Smooth muscle cell (in vitro differentiated cells): ENCODE measurements at regions not wholly inside any gene's neighbourhood (a gene's known extent, or its start where the extent isn't known, plus 50 kb on each side); places are given as distances from the start of the nearest gene placed in this dataset.

Experiments
- DNase-seq: peaks from one replicate; lab custom pipeline; 2025; ENCODE audit not compliant: unreplicated experiment; lab: John Stamatoyannopoulos, UW
- H2AFZ ChIP-seq: fragments of 200-600 bp; sonication (generic); 2 replicates; pipeline ENCODE4 v1.6.0; 2016; ENCODE audit warnings: antibody characterized with exemption, low read depth, mild to moderate bottlenecking
- H3F3A ChIP-seq: fragments of 200-600 bp; sonication (generic); 2 replicates; pipeline ENCODE4 v1.6.0; 2017; ENCODE audit warnings: antibody characterized with exemption, low read depth
- H3K27ac ChIP-seq: fragments of 200-600 bp; sonication (generic); 2 replicates; pipeline ENCODE4 v1.5.1; 2016; ENCODE audit warnings: low read depth, mild to moderate bottlenecking
- H3K27me3 ChIP-seq: fragments of 200-600 bp; sonication (generic); 2 replicates; pipeline ENCODE4 v1.6.1; 2016; ENCODE audit warnings: low read depth, mild to moderate bottlenecking
- H3K36me3 ChIP-seq: fragments of 200-600 bp; sonication (generic); 2 replicates; pipeline ENCODE4 v1.5.1; 2016; ENCODE audit warnings: low read depth
- H3K4me1 ChIP-seq: fragments of 200-600 bp; sonication (generic); 2 replicates; pipeline ENCODE4 v1.5.1; 2016; ENCODE audit warnings: low read depth
- H3K4me2 ChIP-seq: fragments of 200-600 bp; sonication (generic); 2 replicates; pipeline ENCODE4 v1.6.0; 2016; ENCODE audit warnings: mild to moderate bottlenecking
- H3K4me3 ChIP-seq: fragments of 200-600 bp; sonication (generic); 2 replicates; pipeline ENCODE4 v1.5.1; 2016; ENCODE audit warnings: mild to moderate bottlenecking
- H3K79me2 ChIP-seq: fragments of 200-600 bp; sonication (generic); 2 replicates; pipeline ENCODE4 v1.6.0; 2016; ENCODE audit warnings: low read depth, mild to moderate bottlenecking
- H3K9ac ChIP-seq: fragments of 200-600 bp; sonication (generic); 2 replicates; pipeline ENCODE4 v1.6.0; 2016; ENCODE audit warnings: low read depth
- H3K9me3 ChIP-seq: fragments of 200-600 bp; sonication (generic); replicated peaks from 2 replicates; pipeline ENCODE4 v1.5.1; 2016; ENCODE audit warnings: low read depth
- H4K20me1 ChIP-seq: fragments of 200-600 bp; sonication (generic); 2 replicates; pipeline ENCODE4 v1.6.0; 2016; ENCODE audit warnings: low read depth
- CTCF ChIP-seq: fragments of 200-600 bp; sonication (generic); IDR thresholded peaks from 2 replicates; pipeline ENCODE4 v1.5.1; 2017; ENCODE audit warnings: borderline replicate concordance, mild to moderate bottlenecking, antibody characterized with exemption; ENCODE audit not compliant: insufficient read depth, poor library complexity, severe bottlenecking
- WGBS: methylation state at CpG from one replicate; pipeline ENCODE4 v1.1.7; 2016; ENCODE audit warnings: low lambda C conversion rate; 5-methylcytosine and 5-hydroxymethylcytosine counted together

- 92% methylated on average over 12 of the region's 12 CpGs for WGBS
These were observed 390.1 kb upstream of the TRIB2 start for GRCh38 chr2:12326449-12327190.

GRCh38 chr2:12330916-12331315, 385.8 kb upstream of the TRIB2 start:
- H3K27ac ChIP-seq = no peak overlapping the region

More at GRCh38 chr2:12326449-12327190, 390.1 kb upstream of the TRIB2 start:
- Histone ChIP-seq H3K4me3 (no peak overlapping the region), H3K36me3 (no peaks in the 10 kb centered on the region), H3K9me3 (no peaks in the 10 kb centered on the region), H3F3A (peaks cover 6% of the 10 kb centered on the region), H3K9ac (no peak overlapping the region), H3K27ac (peak overlapping the region; percentile 86), H4K20me1 (no peaks in the 10 kb centered on the region), H3K27me3 (no peaks in the 10 kb centered on the region), H3K4me1 (no peaks in the 10 kb centered on the region), H3K79me2 (no peaks in the 10 kb centered on the region), H2AFZ (no peak overlapping the region), H3K4me2 (peak overlapping the region; percentile 27)
- no peak for TF ChIP-seq CTCF
- DNase-seq = no peak

GRCh38 chr2:12331698-12332097, 385.0 kb upstream of the TRIB2 start:
- Histone ChIP-seq H3K4me1 (peaks cover 5% of the 10 kb centered on the region), H3K27me3 (no peaks in the 10 kb centered on the region), H4K20me1 (no peaks in the 10 kb centered on the region), H3K4me3 (no peak overlapping the region), H3K9me3 (no peaks in the 10 kb centered on the region), H2AFZ (no peak overlapping the region), H3K79me2 (no peaks in the 10 kb centered on the region), H3K4me2 (no peak overlapping the region), H3K27ac (no peak overlapping the region), H3K36me3 (no peaks in the 10 kb centered on the region), H3K9ac (no peak overlapping the region), H3F3A (no peaks in the 10 kb centered on the region)
- no peak for DNase-seq
- WGBS = 97% methylated on average over 2 of the region's 2 CpGs
- no peak for TF ChIP-seq CTCF

More at GRCh38 chr2:12330916-12331315, 385.8 kb upstream of the TRIB2 start:
- no peaks in the 10 kb centered on the region for H3F3A ChIP-seq
- no peak overlapping the region for H3K4me2 ChIP-seq
- no peak overlapping the region for H2AFZ ChIP-seq
- H3K9me3 ChIP-seq = no peaks in the 10 kb centered on the region
- no peaks in the 10 kb centered on the region for H3K36me3 ChIP-seq
- no peak overlapping the region for H3K9ac ChIP-seq
- DNase-seq = no peak
- 71% methylated on average over 3 of the region's 3 CpGs for WGBS
- H4K20me1 ChIP-seq = no peaks in the 10 kb centered on the region
- H3K79me2 ChIP-seq = no peaks in the 10 kb centered on the region
- H3K4me1 ChIP-seq = peaks cover 5% of the 10 kb centered on the region
- TF ChIP-seq CTCF = no peak
- no peaks in the 10 kb centered on the region for H3K27me3 ChIP-seq
- H3K4me3 ChIP-seq = no peak overlapping the region

GRCh38 chr2:12333293-12333692, 383.4 kb upstream of the TRIB2 start:
- peaks cover 5% of the 10 kb centered on the region for H3K4me1 ChIP-seq
- H4K20me1 ChIP-seq = no peaks in the 10 kb centered on the region
- H3K36me3 ChIP-seq = no peaks in the 10 kb centered on the region
- no peaks in the 10 kb centered on the region for H3K27me3 ChIP-seq
- H3K79me2 ChIP-seq = no peaks in the 10 kb centered on the region
- TF ChIP-seq CTCF = no peak
- H3K27ac ChIP-seq = no peak overlapping the region
- WGBS = 80% methylated on average over 2 of the region's 2 CpGs
- H3F3A ChIP-seq = no peaks in the 10 kb centered on the region
- no peak overlapping the region for H2AFZ ChIP-seq
- H3K4me3 ChIP-seq = no peak overlapping the region
- no peak overlapping the region for H3K4me2 ChIP-seq
- no peak for DNase-seq
- H3K9ac ChIP-seq = no peak overlapping the region
- no peaks in the 10 kb centered on the region for H3K9me3 ChIP-seq
